ENCODE measurements at regions not wholly inside any gene's neighbourhood (a gene's known extent, or its start where the extent isn't known, plus 50 kb on each side); places are given as distances from the start of the nearest gene placed in this dataset.

DNA sequence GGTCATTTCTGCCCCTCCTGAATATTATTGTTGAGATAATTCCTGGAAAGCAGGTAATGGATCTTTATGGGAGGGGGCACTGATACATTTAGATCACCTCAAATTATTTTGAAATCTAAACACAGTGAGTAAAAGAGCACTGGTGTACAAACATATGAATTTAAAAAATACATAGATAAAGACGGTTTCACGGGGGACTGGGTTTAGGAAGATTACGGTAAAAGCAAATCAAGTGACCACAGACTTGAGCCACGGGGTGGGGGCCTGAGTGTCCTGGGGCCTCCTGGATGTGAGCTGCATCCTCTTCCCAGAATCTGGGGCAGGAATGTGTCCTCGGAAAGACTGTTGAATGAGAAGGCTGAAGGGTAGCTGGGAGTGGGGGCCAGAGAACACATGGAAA lies 219.1 kb upstream of the KLF6 start:
- DNase-seq: no peak

DNA sequence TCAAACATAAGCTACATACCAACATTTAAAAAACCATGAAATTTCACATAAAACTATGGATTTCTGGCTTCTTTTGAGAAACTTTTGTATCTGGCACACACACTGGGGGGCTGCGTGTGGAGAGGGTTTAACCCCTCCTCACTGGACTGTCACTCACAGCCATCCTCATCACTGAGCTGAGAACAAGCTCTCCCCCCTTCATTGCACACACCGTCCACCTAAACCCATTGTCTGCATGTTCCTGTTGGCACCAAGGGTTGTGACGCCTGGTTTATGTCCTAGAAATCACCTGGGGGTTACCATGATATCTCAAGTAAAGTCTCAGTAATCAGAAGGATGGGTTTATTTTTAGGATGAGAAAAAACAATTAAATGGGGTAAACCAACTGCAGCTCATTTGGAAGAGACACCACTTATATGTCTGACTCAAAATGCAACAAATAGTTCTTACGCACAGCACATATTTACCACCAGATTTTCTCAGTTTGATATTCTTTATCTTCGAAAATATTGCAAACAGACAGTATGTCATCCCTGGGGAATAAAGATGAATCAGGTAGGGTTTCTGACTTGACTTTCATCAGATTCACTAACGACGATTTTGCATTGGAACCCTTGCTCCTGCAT lies 218.5 kb upstream of the KLF6 start:
- DNase-seq: peak; percentile 36

DNA sequence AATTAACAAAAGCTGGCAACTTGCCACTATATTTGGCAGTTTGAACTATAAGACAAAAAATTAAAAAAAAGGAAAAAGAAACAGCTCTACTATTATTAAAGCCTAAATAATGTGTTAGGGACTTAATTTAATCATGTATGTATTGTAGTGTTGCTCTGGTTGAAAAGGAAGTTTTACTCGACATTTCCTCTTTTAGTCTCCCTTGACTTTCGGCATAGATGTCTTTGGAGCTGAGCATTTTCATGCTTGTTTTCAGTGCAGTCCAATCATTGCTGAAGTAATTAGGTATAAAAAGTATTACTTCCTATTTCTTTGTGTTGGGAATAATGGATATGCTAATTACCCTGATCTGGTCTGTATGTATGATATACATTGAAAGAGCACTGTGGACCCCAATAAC lies 216.8 kb upstream of the KLF6 start:
- no peak for DNase-seq

DNA sequence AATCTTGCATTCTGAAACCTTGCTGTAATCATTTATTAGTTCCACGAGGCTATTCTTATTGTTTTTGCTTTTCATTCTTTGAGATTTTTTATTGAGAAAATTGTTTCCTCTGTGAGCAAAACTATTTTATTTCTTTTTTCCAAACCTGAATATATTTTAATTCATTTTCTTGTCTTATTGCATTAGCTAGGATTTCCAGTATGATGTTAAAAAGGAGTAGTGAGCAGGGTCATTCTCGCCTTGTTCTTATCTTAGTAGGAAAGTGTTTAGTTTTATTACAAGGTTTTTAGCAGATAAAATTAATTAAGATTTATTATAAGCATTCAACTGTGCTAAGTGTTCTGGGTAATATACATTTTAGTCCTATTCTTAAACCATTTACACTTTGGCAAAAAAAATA lies 214.6 kb upstream of the KLF6 start:
- no peak for DNase-seq

DNA sequence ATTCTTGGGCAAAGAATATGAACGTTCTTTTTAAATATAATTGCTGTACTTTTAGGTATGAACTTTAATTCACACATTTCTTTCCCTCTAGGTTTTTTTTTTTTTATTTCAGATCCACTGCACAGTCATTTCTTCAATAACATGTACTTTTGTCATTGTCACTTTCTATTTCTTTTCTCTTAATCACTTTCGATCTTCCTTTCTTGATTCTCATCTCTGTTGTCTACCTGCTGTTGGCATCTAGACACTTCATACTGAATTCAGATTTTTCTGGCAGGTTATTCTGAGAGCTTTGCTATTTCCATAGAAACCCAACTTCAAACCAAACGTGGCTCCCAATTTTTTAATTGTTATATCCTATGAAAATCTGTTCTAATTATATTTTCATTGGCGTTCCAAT lies 211.7 kb upstream of the KLF6 start:
- no peak for DNase-seq

DNA sequence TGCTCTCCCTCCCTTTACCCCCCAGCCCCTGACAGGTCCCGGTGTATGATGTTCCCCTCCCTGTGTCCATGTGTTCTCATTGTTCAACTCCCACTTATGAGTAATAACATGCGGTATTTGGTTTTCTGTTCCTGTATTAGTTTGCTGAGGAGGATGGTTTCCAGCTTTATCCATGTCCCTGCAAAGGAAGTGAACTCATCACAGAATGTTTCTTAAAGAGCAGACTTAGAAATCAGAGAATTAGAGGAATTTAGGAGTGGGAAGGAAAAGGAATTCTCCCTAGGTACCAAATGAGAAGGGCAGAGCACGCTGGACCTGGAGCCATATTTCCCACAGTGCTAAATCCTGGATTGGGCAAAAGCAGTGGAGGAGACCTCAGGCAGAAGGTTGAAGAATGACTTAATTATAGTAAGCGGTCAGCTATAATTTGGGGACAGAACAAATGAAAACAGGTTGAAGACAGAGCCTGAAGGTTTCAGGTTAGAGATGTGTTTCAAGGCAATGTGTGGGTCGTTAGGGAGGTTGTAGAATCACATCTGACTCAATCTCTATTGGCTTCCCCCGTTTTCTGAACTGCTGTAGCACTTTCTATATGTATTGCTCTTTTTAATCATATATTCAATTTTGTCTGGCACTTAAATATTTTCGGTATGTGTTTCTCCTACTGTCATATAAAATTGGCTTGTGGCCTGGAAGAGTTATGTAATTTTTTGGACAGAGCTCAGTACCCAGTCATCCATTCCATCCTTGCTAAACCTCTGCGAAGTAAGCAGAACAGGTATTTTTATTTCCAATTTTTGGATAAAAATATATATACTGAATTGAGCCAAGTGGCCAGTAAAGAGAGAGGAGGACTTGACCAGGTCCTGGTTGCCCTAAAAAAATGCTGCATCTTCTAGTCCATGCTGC lies 210.5 kb upstream of the KLF6 start:
- no peak for DNase-seq

DNA sequence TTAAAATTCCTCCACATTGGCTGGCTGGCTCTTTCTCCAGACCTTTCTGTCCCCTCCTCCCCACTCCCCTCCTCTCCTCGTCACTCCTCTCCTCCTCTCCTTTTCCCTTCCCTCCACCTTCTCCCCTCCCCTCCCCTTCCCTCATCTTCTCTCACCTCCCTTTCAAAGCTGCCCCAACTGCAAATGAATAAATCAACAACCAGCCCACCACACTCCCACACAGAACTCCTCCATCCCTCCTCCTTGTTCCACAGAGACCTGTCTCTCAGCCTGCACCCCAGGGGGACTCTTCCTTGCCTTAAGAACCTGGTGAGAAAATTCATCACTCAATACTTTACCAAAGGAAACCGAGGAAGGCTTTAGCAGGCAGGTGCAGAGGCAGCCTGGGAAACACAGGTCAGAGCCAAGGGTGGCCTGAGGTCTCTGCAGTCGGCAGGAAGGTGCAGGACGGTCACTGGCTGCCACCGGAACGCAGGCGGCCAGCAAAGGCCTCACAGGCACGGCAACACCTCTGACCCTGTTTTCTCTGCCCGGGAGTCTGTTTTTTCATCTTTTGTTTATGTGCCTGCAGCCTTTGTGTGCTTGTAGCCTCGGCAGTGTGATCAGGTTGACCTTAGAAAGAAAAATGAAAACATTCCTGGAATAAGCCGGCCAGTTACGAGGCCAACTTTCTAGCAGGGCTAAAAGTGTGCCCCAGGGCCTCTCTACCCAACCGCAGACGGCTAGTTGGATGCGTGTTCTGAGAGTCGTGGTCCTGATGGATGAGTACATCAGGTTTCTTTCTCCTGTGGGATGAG lies 207.6 kb upstream of the KLF6 start:
- no peak for DNase-seq

DNA sequence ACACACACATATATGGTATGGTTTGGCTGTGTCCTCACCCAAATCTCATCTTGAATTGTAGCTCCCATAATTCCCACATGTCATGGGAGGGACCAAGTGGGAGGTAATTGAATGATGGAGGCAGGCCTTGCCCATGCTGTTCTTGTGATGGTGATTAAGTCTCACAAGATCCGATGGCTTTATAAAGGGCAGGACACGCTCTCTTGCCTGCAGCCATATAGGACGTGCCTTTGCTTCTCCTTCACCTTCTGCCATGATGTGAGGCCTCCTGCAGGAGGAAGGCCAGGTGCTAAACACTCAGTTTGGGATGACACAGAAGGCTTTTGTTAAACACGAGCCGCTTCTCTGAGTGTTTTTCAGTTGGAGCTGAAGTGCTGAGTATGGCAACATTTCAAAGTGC lies 205.3 kb upstream of the KLF6 start:
- no peak for DNase-seq

DNA sequence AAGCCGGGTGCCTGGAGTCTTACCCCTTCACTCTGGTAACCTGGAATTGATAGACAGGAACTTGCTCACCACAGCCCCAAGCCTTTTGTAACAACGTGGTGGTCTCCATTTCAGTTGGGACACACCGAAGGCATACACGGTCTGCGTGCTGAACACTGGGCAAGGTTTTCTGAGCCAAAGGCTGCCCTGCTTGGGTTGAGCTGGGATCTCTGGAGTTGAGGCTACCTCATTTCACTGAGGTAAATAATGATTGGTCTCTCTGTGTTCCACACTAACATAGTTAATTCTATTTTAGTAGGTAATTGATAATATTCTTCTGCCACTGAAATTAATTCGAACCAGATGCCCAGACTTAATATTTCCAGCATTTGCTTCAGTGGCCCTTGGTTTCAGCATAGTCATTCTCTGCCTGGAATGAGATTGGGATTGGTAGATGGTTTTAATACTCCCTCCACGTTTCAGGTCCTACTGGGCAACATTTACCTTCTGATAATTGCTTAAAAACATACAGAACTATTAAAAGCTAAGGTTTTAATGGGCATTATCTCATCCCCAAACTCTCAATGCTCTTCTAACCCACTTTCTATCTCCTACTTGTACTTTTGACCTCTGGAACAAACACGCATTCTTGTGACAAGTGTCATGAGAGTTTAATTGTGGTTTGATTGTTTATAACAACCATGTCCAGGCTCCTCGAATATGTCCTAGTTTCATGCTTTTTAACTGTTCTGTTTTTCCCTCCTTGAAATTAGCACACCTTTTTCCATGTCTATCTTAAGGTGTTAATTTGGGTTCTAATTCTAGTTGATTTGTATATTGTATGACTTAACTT lies 202.3 kb upstream of the KLF6 start:
- no peak for DNase-seq

DNA sequence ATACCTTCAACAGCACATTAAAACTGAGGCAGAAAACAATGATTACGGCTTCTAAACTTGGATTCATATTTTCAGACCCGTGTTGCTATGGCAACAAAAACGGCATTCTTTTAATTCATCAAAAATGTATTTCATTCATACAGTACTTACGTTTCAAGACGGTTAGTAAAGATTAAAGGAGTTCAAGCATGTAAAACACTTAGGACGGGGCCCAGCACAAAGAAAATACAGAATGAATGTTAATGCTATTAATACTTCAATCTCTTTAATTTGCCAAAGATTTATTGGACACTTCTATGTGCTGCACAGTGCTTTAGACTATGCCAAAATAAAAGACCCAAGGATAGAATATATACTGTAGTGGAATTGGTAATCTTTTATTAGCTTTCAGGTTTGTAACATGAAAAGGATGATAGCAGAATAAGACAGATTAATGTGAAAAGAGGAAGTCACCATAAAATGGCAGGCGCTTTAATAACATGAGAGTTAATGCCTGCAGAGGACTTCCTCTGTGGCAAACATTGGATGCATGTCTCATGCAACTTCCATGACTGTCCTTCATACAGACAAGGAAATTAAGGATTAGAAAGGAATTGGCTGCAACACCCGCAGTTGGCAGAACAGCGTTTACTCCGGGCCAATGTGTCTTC lies 201.6 kb upstream of the KLF6 start:
- DNase-seq: no peak

DNA sequence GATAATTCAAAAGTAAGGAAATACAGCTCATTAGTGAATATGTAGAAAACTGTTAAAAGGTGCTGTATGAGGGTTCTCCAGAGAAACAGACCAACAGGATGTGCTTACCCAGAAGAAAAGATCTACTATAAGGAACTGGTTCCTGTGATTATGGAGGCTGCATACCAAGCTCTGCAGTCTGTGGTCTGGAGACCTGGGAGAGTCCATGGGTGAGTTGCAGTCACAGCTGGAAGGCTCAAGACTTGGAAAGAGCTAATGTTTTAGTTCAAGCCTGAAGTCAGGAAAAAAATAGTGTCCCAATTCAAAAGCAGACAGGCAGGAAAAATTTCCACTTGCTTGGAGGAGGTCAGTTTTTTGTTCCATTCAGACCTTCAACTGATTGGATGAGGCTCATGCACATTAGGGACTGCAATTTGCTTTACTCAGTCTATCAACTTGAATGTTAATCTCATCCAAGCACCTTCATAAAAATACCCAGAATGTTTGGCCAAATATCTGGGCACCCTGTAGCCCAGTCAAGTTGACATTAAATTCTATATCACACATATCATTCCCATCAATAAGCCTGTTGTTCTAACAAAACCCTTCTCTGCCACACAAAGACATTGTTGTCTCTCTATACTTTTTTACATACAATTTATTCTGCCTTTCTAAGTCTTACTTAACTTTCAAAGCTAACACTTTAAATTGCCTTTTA lies 197.9 kb upstream of the KLF6 start:
- no peak for DNase-seq

DNA sequence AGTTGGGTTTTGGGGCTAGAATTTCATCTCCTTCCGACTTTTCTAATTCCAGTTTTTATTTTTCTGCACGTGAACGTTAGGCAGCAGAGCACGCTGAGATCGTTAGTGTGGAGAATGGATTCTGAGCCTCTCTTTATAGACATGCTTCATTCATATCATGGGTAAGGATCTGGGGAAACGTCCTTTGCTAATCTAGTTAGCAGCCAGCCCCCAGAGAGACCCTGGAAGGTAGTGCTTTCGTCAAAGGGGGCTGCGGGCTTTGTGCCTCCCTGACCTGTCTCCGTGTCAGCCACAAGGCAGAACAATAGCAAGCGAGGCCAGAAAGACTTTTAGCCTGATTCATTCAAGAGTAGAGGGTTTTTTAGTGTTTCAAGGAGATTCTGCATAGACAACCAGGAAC lies 196.3 kb upstream of the KLF6 start:
- DNase-seq: no peak

DNA sequence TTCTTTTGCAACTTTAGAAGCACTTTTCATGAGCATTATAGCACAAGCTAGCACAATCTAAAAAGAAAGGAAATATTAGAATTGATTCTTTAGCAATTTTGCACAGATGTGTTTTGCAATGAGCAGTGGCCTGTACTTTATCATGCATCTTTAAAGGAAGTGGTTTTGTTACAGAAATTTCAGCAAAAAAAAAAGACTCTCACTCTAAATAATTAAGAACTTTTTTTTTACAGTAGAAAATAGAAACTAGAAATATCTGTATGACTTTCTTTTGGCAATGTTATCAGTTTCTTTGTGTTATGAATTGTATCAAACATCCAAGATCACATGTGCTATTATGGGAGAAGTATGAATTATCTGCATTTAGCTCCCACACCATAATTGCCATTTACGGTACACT lies 195.7 kb upstream of the KLF6 start:
- DNase-seq: peak; percentile 41

DNA sequence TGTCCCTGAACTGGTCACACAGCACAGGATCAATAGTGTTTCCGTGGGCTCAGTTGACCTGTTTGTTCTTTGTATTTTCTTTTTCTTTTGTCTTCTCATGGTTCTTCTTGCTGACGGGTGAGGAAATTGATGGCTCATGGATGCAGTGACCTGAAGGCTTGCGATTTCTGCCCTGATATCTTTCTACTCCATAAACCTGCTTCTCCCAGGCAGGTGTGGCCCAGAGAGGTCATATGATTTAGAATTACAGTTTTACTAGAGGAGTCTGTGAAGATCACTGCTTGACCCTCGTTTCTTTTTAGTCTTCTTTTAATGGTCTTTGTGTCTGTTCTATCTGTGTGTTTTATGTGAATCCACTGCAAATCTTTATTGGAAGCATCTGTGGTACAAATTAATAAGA lies 195.1 kb upstream of the KLF6 start:
- DNase-seq: no peak

DNA sequence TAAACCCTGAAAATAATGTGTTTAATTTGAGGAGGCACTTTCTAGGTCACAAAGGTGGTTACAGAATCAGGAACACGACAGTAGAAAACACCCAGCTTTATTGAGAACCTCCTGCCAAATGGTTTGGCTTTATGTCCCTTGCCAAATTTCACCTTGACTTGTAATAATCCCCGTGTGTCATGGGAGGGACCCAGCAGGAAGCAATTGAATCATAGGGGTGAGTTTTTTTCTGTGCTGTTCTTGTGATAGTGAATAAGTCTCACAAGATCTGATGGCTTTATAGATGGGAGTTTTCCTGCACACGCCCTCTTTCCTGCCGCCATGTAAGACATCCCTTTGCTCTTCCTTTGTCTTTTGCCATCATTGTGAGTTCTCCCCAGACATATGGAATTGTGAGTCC lies 193.8 kb upstream of the KLF6 start:
- DNase-seq: peak; percentile 9

DNA sequence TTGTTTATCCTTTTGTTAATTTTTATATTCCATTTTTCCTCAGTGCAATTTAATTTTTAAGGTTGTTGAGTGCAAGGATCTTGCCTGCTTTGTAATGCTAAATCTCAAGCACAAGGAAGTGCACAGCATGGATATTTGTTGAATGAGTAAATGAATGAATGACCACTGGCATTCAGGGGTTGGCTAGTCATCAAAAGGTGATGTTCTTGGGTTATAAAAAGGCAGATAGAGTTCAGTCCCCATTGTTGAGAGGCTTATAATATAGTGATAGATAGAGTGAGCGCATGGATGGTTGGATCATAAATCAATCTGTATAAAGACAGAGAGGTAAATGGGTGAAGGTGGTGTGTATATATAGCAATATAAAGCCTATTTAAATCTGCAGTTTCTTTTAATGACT lies 193.2 kb upstream of the KLF6 start:
- no peak for DNase-seq

DNA sequence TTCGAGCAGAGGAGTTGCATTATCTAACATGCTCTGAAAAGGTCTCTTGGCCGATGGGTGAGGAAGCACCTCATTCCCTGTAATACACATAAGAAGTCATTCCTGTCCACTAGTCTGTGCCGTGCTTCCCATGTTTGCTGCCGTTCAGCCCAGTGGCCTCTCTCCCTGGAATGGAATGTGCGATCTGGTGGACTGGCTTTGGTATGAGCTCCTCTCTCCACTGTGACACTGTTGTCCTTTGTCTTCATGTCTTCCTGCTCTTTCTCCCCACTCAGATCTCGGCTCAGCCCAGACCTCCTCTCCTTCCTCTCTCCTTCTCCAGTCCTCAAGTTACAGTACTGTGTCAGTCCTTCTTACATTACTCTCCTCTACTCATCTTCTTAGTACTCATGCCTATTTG lies 192.8 kb upstream of the KLF6 start:
- no peak for DNase-seq

DNA sequence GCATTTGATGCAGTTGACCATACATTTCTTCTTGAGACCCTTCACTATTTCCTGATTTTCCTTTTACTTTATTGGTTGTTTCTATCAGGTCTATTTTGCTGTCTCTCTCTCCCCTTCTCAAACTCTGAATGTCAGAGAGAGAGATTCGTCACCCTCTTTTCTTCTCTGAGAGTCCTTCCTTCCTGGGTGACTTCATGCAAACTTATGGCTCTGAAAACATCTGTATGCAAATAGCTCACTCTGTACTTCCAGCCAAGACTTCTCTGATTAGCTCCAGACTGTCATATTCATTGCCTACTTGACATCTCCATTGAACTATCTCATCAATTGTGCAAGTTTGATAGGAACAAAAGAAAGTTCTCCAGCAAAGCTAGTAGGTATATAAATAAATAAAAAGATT lies 191.7 kb upstream of the KLF6 start:
- peak; percentile 17 for DNase-seq

DNA sequence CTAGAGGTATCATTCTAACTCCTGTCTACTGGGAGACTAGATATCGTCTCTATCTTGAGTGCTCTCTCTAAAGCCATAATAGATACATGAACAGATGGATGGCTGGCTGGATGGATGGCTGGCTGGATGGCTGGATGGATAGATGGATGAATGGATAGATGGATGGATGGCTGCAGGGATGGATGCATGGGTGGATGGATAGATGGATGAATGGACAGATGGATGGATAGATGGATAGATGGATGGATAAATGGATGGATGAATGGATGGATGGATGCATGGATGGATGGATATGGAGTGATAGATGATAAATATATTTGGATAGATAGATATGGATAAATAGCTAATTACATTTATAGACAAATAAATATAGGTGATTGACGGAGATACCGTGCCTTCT lies 191.2 kb upstream of the KLF6 start:
- DNase-seq: no peak

DNA sequence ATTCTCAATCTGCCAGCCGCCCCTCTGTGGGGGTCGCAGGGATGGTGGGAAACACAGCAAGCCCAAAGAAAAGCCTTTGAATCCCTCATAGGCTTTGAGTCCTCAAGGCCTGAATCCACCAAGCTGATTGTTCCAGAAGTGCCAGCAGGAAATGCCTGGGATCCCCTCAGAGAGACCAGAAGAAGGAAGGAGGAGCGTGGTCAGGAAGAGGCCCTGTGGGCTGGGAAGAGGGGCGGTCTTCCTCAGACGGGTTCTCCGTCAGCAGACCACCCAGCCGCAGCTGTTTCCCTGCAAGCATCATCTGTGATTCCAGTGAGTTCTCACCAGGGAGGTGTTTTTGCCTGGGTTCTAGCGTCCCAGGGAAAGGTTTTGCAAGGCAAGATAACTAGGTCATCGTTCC lies 190.0 kb upstream of the KLF6 start:
- no peak for DNase-seq

DNA sequence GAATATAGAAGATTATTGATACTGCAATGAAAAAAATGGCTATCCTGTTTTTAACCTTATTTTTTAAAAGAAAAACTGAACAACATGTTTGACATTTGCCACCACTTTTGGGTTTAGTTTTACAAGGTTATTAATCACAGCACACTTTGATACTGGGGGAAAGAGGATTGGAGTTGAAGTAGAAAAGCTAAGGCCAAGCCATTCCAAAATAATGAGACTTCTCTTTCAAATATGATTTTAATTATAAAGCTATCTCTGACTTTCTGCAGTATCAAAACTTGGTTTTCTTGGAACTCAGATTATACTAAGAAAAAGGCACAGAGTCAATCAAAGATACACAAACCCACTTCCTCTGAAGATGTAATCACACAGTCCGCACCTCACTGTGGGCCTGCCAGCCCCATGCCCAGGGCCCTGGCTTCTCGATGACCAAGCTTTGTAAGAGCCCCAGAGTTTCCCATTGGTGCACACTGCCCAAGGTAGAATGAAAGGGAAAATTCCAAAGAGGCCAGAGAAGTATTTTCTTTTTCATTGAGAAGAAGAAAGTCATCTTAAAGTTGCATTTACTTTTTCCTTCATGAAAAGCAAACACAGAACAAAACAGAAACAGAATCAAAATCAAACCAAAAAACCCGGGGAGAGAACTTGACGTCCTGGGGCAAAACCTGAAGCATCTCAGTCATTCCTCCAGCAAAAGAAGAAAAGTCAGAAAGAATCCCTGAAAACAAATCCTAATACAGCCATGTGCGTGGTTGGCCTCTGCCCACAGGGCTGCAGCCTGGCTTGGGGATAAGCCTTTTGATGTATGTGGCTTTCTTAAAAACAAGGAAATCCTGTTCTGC lies 187.7 kb upstream of the KLF6 start:
- peak; percentile 77 for DNase-seq
